Endothelial cell (in vitro differentiated cells): ENCODE measurements at regions not wholly inside any gene's neighbourhood (a gene's known extent, or its start where the extent isn't known, plus 50 kb on each side); places are given as distances from the start of the nearest gene placed in this dataset.

Experiments used
- DNase-seq: peaks from one replicate; pipeline ENCODE4 v3.0.0; 2021; ENCODE audit warnings: low spot score
- H3K27ac Mint-ChIP-seq: one replicate; pipeline ENCODE4 v1.8.0; 2021; ENCODE audit warnings: mixed read lengths, inconsistent platforms; ENCODE audit not compliant: unreplicated experiment
- H3K27me3 Mint-ChIP-seq: one replicate; pipeline ENCODE4 v1.8.0; 2021; ENCODE audit warnings: mild to moderate bottlenecking, moderate library complexity, mixed read lengths, inconsistent platforms; ENCODE audit not compliant: unreplicated experiment
- H3K36me3 Mint-ChIP-seq: one replicate; pipeline ENCODE4 v1.8.0; 2021; ENCODE audit warnings: mild to moderate bottlenecking, low read depth, mixed read lengths, inconsistent platforms; ENCODE audit not compliant: unreplicated experiment
- H3K4me1 Mint-ChIP-seq: one replicate; pipeline ENCODE4 v1.8.0; 2021; ENCODE audit warnings: mild to moderate bottlenecking, mixed read lengths, inconsistent platforms; ENCODE audit not compliant: unreplicated experiment
- H3K4me3 Mint-ChIP-seq: one replicate; pipeline ENCODE4 v1.8.0; 2021; ENCODE audit warnings: mild to moderate bottlenecking, mixed read lengths, inconsistent platforms; ENCODE audit not compliant: unreplicated experiment
- H3K9me3 Mint-ChIP-seq: one replicate; pipeline ENCODE4 v1.8.0; 2021; ENCODE audit warnings: mixed read lengths, inconsistent platforms; ENCODE audit not compliant: unreplicated experiment
- CTCF ChIP-seq: fragments of 200-600 bp; sonication (generic); IDR thresholded peaks from one replicate; pipeline ENCODE4 v1.5.0; 2021; ENCODE audit warnings: antibody characterized with exemption; ENCODE audit not compliant: unreplicated experiment

- no peaks in the 10 kb centered on the region for H3K9me3 Mint-ChIP-seq
- H3K36me3 Mint-ChIP-seq = no peaks in the 10 kb centered on the region
- TF ChIP-seq CTCF = no peak
- peaks cover 2% of the 10 kb centered on the region for H3K4me1 Mint-ChIP-seq
- no peak overlapping the region for H3K4me3 Mint-ChIP-seq
- DNase-seq = no peak
- no peaks in the 10 kb centered on the region for H3K27me3 Mint-ChIP-seq
- no peak overlapping the region for H3K27ac Mint-ChIP-seq
These were observed 183.7 kb downstream of the NUFIP1 start for GRCh38 chr13:44805585-44805984.

GRCh38 chr13:44803390-44803789, 185.9 kb downstream of the NUFIP1 start:
- no peaks in the 10 kb centered on the region for H3K27me3 Mint-ChIP-seq
- no peak overlapping the region for H3K27ac Mint-ChIP-seq
- no peaks in the 10 kb centered on the region for H3K4me1 Mint-ChIP-seq
- H3K36me3 Mint-ChIP-seq = no peaks in the 10 kb centered on the region
- DNase-seq = no peak
- no peaks in the 10 kb centered on the region for H3K9me3 Mint-ChIP-seq
- TF ChIP-seq CTCF = no peak
- H3K4me3 Mint-ChIP-seq = no peak overlapping the region

GRCh38 chr13:44802491-44802890, 186.8 kb downstream of the NUFIP1 start:
- Mint-ChIP-seq H3K27ac (no peak overlapping the region), H3K36me3 (no peaks in the 10 kb centered on the region), H3K4me3 (no peak overlapping the region), H3K27me3 (no peaks in the 10 kb centered on the region), H3K4me1 (peaks cover 5% of the 10 kb centered on the region), H3K9me3 (no peaks in the 10 kb centered on the region)
- no peak for TF ChIP-seq CTCF
- DNase-seq = no peak

- H3K36me3 Mint-ChIP-seq = no peaks in the 10 kb centered on the region
- H3K4me1 Mint-ChIP-seq = peaks cover 9% of the 10 kb centered on the region
- no peaks in the 10 kb centered on the region for H3K27me3 Mint-ChIP-seq
- H3K4me3 Mint-ChIP-seq = no peak overlapping the region
- TF ChIP-seq CTCF = no peak
- no peaks in the 10 kb centered on the region for H3K9me3 Mint-ChIP-seq
- no peak overlapping the region for H3K27ac Mint-ChIP-seq
- no peak for DNase-seq
These were observed 187.3 kb downstream of the NUFIP1 start for GRCh38 chr13:44801990-44802389.

- Mint-ChIP-seq H3K27ac (no peak overlapping the region), H3K9me3 (no peaks in the 10 kb centered on the region), H3K27me3 (no peaks in the 10 kb centered on the region), H3K36me3 (no peaks in the 10 kb centered on the region), H3K4me3 (no peak overlapping the region), H3K4me1 (peaks cover 11% of the 10 kb centered on the region)
- TF ChIP-seq CTCF = no peak
- DNase-seq = no peak
These were observed 188.6 kb downstream of the NUFIP1 start for GRCh38 chr13:44800626-44801025.
